GM04504 (cell line): ENCODE measurements at regions not wholly inside any gene's neighbourhood (a gene's known extent, or its start where the extent isn't known, plus 50 kb on each side); places are given as distances from the start of the nearest gene placed in this dataset.

Experiments used
- DNase-seq: peaks from one replicate; pipeline ENCODE4 v3.0.0-alpha.2; 2012; ENCODE audit warnings: low read depth

DNA sequence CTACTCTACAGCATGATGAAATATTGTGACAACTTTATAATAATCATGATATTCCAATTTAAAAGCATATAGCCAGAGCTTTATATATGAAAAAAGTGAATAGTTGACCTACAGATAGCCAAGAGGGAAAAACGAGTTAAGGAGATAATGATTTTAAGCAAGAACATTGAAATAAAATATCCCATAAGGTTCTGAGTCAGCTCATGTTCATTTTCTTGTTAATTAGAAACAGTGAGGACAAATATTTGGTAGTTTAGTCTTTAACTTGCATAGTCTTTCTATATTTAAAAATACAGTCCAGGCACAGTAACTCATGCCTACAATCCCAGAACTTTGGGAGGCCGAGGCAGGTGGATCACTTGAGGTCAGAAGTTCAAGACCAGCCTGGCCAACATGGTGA, 55.8 kb upstream of the CDH6 start:
- no peak for DNase-seq

DNA sequence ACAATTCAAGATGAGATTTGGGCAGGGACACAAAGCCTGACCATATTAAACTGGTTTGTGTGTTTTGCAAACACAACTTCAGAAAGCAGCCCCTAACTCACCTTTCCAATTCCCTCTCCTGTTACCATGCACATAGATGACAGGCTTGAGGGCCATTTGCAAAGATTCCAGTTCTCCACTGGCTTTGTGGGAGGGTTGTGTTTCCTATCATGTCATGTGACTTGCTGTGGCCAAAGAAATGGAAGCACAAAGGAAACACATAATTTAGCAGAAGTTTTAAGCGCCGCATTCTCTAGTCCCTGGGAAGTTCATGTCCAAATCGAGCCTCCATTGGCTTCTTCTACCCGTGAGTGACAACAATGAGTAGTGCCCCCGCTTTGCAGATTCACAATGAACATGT, 57.9 kb upstream of the CDH6 start:
- no peak for DNase-seq

DNA sequence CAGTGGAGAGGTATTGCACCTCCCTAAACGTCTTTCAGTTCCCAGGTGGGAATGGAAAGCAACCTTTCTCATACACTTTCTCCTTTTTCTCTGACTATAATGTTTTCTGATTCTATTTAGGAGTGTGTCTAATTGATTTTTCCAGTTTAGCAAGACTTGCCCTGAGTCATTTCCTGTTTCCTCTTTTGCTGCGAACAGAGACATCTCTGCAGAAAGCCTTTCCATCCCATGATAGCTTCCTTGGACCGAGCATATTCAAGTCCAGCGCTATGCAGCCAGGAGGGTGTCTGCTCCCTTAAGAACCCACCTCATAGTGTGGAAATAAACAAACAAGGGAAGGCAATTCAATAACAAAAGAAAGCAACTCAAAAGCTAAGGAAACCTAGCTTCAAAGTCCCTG, 60.0 kb upstream of the CDH6 start:
- peak; percentile 10 for DNase-seq

- DNase-seq, result no peak
Observed at GRCh38 chr5:31131381-31131891, 62.0 kb upstream of the CDH6 start.

- DNase-seq, result no peak
Observed at GRCh38 chr5:31130676-31131075, 62.8 kb upstream of the CDH6 start.

DNA sequence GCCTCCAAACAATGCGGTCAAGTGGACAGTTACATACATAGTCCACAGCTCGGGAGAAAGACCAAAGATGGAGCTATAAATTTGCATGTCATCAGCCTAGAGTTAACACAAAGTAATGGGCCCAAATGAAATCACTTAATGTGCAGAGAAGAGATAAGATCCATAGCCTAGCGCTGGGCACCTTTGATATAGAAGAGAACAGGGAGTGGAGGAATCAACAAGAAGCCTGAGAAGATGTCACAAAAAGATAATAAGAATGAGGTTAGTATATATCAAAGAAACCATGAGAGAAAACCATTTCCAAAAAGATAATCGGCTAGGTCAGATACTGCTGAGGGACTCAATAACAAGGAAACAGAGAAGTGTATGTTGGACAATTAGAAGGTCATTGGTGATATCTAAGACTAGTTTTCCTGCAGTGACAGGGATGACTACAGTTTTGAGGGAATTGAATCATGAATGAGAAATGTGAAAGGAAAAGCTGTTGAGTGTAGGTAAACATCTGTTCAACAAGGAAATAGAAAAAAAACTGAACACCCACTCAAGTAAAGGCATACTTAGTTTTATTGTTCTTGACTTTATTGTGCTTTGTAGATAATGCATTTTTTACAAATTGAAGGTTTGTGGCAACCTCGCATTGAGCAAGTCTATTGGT, 68.7 kb upstream of the CDH6 start:
- no peak for DNase-seq

- DNase-seq, result no peak
Observed at GRCh38 chr5:31124026-31124425, 69.5 kb upstream of the CDH6 start.

GRCh38 chr5:31122998-31123951, 70.2 kb upstream of the CDH6 start:
- DNase-seq, result no peak

GRCh38 chr5:31121224-31121623, 72.3 kb upstream of the CDH6 start:
- DNase-seq, result no peak

- DNase-seq, result no peak
Observed at GRCh38 chr5:31120642-31120948, 72.9 kb upstream of the CDH6 start.

DNA sequence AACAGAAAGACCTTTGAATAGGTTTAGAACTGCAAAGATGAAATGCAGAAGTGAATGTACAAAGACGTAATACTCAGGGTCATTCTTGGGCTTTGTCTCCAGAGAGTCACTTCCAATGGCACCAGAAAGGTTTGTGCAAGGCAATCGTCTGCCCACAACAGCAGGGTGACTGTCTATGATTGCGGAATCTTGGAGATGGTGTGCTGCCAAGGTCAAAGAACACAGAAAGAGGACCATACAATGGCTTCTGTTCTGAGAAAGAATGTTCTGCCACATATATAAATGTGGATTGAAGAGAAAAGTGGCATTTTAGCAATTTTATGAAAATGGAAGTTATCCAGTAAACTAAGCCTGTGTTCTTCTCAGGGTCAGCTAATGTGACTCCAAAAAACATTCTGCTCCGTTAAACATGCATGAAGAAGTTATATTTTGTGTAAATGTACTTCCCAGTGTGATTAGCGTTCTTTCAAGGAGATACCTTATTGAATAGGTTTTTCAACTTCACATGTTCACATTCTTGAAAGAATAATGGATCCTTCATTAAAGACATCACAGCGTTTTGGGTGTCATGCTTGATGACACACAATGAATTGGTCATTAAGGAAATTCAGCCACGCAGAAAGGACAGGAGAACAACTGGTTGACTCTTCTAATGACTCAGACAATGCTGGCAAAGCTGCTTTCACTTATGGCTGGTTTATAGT, 73.4 kb upstream of the CDH6 start:
- no peak for DNase-seq

GRCh38 chr5:31116466-31117031, 76.9 kb upstream of the CDH6 start:
- no peak for DNase-seq

DNA sequence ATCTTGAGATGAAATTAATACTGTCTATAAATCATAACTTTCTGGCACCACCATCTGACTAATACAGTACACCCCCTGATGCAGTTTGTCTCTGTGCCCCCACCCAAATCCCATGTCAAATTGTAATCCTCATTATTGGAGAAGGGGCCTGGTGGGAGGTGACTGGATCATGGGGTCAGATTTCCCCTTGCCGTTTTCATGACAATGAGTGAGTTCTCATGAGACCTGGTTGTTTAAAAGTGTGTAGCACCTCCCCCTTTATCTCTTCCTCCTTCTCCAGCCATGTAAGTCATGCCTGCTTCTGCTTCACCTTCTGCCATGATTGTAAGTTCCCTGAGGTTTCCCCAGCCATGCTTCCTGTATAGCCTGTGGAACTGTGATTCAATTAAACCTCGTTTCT, 78.7 kb upstream of the CDH6 start:
- no peak for DNase-seq

- DNase-seq, result no peak
Observed at GRCh38 chr5:31113666-31114350, 79.7 kb upstream of the CDH6 start.

DNA sequence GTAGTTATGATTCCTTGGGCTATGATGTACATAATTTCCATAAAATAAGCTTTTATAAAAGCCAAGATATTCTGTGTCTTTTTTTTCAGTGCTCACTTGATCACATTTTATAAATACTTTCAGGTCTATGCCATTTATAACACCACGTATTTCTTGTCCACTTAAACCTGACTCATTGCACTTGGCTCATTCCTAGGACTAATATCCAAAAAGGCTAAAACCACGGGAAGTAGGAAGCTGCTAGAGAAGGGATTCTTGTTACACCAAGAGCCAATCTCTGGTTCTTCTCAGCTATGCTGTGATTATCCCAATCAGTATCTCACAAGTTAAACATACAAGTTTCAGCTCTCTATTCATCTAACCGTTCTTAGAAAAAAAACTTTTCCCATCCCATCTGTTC, 80.4 kb upstream of the CDH6 start:
- DNase-seq, result no peak

GRCh38 chr5:31107091-31107518, 86.4 kb upstream of the CDH6 start:
- no peak for DNase-seq

DNA sequence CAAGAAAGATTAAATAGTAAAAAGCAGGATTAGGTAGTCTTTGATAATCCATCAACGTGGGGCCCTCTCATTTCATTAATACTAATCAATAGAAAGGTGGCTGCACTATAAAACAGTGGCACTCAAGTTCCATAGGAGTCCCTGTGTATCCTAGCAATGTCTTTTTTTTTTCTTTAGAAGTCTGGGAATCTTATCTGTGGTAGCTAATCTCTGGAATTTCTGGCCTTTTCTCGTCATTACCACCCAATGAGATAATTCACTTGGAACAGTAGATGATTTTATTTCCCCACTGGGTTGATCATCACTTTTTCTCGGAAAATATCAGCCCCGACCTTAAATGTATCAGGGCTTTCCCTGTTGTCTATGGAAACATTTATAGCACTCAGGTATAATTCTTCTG, 86.8 kb upstream of the CDH6 start:
- DNase-seq, result no peak

GRCh38 chr5:31106278-31106677, 87.2 kb upstream of the CDH6 start:
- DNase-seq, result no peak

DNA sequence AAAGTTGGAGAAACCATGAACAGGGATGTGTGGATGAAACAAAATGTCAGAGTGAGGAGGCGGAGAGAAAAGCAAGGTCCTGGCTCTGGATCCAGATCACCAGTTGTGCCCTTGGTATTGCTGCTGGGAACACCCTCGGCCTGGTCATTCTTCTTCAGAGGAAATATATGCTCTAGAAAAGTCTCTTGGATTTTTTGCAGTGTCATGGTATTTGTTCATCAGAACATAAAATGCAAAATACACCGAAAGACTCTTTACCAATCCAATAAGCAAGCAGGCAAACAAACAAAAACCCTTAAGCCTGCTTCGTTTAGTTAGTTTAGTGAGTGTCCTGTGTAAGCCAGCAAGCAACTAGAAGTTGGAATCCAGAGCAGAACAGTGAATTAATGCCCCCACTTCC, 88.7 kb upstream of the CDH6 start:
- DNase-seq, result no peak

- no peak for DNase-seq
Observed at GRCh38 chr5:31100781-31101310, 92.6 kb upstream of the CDH6 start.

DNA sequence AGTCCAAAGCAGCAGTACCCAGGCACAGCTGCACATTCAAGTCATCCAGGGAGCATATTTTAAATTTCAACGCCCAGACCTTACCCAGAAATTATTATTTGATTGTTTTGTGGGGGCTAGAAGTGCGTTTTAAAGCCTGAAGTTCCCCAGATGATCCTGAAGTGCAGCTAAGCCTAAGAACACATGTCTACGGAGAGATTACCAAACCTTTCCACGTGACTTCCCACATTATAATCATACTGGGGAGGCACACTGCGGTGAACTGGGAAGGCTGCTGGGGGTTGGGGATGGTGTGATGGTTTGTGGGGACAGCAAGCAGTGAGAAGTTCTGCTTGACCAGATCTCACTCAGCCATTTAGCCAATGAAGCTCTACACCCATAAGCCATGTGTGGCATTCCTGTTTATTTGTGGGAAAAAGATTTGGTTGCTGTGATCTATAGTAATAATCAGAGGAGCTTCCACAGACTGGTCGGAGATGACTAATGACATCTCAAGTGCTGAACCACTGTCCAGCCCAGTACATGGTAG, 93.4 kb upstream of the CDH6 start:
- no peak for DNase-seq
